DND-41 (cell line): ENCODE measurements at regions not wholly inside any gene's neighbourhood (a gene's known extent, or its start where the extent isn't known, plus 50 kb on each side); places are given as distances from the start of the nearest gene placed in this dataset.

Experiments used
- EZH2 ChIP-seq: IDR thresholded peaks from 3 replicates; pipeline ENCODE4 v1.6.1; 2012; ENCODE audit warnings: borderline replicate concordance, low read depth, mild to moderate bottlenecking, moderate library complexity, low read length, inconsistent platforms; ENCODE audit not compliant: severe bottlenecking
- TF ChIP-seq, protein P1 (sequence below): IDR thresholded peaks from 2 replicates; pipeline ENCODE4 v1.5.1; 2012; ENCODE audit warnings: borderline replicate concordance, low read length, moderate library complexity, mild to moderate bottlenecking; ENCODE audit not compliant: poor library complexity, severe bottlenecking; ENCODE audit errors: extremely low read depth

DNA sequence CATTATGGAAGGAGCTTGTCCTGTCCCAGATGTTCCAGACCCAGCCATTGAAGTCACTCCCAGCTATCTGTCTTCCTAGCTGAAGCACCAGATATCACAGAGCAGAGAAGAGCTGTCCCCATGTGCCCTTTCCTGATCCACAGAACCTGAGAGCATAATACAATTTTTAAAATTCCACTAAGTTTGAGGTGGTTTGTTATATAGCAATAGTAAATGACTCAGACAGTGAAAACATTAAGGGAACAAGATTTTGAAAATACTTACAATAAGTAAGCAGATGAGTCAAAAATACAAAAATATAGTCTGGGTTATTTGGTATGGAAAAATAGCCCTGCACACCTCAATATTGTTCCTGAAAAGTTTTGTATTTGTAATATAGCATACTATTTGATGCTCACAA is 85.8 kb upstream of the GLS start:
- TF ChIP-seq, protein P1, sequence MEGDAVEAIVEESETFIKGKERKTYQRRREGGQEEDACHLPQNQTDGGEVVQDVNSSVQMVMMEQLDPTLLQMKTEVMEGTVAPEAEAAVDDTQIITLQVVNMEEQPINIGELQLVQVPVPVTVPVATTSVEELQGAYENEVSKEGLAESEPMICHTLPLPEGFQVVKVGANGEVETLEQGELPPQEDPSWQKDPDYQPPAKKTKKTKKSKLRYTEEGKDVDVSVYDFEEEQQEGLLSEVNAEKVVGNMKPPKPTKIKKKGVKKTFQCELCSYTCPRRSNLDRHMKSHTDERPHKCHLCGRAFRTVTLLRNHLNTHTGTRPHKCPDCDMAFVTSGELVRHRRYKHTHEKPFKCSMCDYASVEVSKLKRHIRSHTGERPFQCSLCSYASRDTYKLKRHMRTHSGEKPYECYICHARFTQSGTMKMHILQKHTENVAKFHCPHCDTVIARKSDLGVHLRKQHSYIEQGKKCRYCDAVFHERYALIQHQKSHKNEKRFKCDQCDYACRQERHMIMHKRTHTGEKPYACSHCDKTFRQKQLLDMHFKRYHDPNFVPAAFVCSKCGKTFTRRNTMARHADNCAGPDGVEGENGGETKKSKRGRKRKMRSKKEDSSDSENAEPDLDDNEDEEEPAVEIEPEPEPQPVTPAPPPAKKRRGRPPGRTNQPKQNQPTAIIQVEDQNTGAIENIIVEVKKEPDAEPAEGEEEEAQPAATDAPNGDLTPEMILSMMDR, result no peak
- no peak for TF ChIP-seq EZH2
